HEK293 (cell line): ENCODE measurements at regions not wholly inside any gene's neighbourhood (a gene's known extent, or its start where the extent isn't known, plus 50 kb on each side); places are given as distances from the start of the nearest gene placed in this dataset.

ENCODE experiments used
- SETDB1 ChIP-seq: IDR thresholded peaks from one replicate; pipeline ENCODE4 v1.6.1; 2017; ENCODE audit warnings: mild to moderate bottlenecking, low read length, moderate library complexity, mixed read lengths; ENCODE audit not compliant: insufficient read length
- ZFP3 ChIP-seq: fragments of 450-650 bp; formaldehyde crosslinking; IDR thresholded peaks from 2 replicates; pipeline ENCODE4 v1.5.1; 2016; ENCODE audit warnings: low read depth, missing biosample characterization, missing genetic modification characterization
- ZNF596 ChIP-seq: fragments of 450-650 bp; IDR thresholded peaks from 2 replicates; pipeline ENCODE4 v1.5.0; 2018; ENCODE audit warnings: missing biosample characterization, mild to moderate bottlenecking, missing genetic modification characterization, moderate library complexity
- TF ChIP-seq, protein P1 (sequence below): fragments of 450-650 bp; formaldehyde crosslinking; IDR thresholded peaks from 2 replicates; pipeline ENCODE4 v1.5.1; 2016; ENCODE audit warnings: missing biosample characterization, missing genetic modification characterization

DNA sequence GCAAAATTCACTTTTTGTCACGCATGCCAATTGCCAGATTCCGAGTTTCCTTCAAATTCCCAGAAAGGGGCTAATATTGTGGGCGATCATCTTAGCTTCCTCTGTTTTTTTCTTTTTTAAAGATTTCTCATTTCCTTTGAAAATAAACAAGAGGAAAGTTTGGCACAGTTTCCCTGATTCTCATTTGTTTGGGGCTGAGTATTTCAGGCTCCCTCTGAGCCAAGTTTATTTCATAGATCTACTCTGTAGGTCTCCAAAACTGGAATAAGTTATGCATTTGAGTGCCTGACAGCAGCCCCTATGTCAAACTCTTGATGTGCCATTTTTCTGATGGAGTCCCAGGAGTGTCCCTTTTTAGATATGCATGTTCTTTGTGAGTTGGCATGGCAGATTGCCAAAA is 1297.2 kb upstream of the WWC1 start:
- TF ChIP-seq SETDB1, result no peak
- TF ChIP-seq, protein P1, sequence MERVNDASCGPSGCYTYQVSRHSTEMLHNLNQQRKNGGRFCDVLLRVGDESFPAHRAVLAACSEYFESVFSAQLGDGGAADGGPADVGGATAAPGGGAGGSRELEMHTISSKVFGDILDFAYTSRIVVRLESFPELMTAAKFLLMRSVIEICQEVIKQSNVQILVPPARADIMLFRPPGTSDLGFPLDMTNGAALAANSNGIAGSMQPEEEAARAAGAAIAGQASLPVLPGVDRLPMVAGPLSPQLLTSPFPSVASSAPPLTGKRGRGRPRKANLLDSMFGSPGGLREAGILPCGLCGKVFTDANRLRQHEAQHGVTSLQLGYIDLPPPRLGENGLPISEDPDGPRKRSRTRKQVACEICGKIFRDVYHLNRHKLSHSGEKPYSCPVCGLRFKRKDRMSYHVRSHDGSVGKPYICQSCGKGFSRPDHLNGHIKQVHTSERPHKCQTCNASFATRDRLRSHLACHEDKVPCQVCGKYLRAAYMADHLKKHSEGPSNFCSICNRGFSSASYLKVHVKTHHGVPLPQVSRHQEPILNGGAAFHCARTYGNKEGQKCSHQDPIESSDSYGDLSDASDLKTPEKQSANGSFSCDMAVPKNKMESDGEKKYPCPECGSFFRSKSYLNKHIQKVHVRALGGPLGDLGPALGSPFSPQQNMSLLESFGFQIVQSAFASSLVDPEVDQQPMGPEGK, result no peak
- no peak for TF ChIP-seq ZFP3 (tag by site-specific recombination)
- TF ChIP-seq ZNF596, result no peak
